KBM-7 (cell line): ENCODE measurements at regions not wholly inside any gene's neighbourhood (a gene's known extent, or its start where the extent isn't known, plus 50 kb on each side); places are given as distances from the start of the nearest gene placed in this dataset.

Experiments
- DNase-seq: peaks from one replicate; pipeline ENCODE4 v3.0.0-alpha.2; 2015
- in situ Hi-C: fragments of 300-500 bp; cut with MboI; formaldehyde crosslinking; loops from 2 replicates; pipeline ENCODE4 v1.14.3; 2020; ENCODE audit warnings: low sequenced_read_pairs, low pct_unique_long_range_greater_than_20kb, mixed read lengths

DNA sequence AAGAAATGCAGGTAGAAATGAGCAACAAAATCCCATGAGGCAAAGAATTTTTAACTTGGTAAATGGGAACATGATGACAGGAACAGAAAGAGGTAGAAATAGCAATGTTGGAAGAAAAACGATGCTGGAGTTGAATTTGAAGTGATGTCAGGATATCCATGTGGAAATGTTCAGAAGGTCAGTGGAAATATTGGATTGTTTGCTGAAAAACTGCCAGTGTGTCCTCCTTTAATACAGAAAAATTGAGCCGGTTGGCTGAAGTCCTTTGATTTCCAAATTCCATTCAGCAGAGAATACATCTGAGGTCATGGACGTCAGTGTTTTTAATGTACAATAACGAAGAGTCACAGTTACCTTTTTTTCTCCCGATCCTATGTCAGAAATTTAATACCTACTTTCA is 110.0 kb upstream of the DMAC1 start:
- no peak for DNase-seq
- in situ Hi-C loops: no loop called here

DNA sequence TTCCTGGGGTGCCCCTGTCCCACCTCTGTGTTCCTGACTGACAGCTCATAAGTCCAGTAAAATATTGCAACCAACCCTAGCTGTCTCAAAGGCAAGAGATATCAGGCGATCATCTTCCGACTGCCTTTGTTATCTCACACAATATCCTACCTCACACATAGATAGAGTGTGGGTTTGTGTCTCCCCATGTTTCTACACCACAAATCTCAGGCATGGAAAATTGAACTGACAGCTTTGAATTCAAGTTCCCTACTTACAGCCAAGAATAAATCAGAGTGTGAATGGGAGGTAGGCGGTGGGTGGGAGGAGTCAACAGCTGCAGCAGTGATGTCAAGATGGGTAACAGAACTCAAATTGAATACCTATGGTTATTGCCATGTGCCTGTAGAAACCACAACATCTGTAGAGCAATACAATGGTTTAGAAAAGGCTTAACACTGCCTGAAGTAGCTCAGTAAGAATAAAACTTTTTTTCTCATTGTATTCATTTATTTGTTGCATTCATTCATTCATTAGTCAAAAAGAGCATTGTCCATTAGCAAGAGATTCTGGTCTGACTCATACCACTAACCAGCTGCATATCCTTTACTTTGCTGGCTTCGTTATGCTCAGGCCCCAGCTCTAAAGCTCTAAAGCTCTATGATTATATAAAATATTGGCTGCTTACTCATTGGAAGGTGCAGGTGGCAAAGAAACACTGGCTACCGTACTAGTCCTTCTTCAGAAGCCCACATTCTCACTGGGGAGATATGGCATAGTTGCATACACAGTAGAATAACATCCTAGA is 108.2 kb upstream of the DMAC1 start:
- in situ Hi-C loops: no loop called here
- DNase-seq: no peak

DNA sequence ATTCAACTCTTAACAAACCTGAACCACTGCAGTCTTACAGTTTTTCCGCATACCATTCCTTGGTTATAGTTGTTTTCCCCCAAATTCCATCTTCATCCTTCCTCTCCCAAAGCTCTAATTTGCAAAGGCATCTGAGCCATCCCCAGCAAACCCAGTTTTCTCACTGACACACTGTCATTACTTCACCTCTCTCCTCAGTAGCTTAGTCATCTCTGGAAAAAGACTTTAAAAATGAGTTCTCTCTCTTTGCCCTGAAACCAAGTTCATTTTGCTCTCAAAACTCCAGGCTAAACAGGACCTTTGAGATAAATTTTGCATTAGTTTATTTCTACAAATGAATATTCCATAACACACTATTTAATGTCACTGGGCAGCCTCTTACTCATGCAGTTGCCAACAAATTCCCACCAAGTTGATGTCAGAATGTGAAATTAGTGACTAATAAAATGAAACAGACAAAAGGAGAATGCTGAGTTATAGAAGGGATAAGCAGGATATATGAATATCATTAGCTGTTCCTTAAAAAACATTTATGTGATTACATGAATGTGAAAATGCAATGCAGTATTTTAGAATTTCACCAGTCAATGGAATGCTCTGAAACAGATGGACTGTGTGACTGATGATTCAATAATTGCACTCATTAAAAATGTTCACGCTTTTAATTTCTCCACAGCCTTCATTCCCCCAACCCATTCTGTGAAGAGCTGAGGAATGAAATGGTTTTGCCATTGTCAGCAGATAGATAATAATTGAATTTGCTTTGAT is 107.4 kb upstream of the DMAC1 start:
- in situ Hi-C loops: no loop called here
- no peak for DNase-seq

DNA sequence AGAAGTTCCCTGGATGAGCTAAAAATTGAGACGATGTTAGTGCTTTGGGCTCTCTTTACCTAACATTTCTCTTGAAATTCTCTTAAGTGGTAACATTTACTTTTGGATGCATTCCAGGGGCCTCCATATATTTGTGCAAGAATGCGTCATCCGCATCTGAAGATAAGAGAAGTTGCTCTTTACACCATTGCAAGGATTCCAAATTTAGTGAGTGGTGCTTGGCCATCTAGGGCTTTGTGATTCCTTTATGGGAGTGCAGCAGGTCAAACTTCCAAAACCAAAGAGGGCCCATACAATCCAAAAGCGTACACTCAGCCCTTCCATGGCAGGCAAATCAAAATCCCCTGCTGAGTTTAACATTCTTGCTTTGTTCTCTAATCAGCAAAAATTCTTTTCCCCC is 102.0 kb upstream of the DMAC1 start:
- in situ Hi-C loops: no loop called here
- no peak for DNase-seq

DNA sequence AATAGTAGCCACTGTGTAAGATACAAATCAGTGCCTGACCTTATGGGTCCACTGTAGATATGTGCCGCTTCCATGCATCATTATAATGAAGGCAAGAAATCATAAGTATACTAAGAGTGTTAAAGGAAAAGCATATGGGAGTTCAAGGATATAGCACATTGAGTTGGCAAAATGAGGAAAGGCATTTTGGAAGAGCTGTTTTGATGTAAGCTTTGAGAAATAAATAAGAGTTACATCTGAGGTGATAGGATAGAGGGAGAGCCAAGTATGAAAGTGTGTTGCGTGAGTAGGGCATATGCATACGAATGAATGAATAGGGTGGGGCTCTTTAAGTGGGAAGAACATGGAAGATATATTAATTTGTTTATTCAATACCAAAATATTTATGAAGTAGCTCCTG is 101.0 kb upstream of the DMAC1 start:
- in situ Hi-C loops: no loop called here
- DNase-seq: no peak

DNA sequence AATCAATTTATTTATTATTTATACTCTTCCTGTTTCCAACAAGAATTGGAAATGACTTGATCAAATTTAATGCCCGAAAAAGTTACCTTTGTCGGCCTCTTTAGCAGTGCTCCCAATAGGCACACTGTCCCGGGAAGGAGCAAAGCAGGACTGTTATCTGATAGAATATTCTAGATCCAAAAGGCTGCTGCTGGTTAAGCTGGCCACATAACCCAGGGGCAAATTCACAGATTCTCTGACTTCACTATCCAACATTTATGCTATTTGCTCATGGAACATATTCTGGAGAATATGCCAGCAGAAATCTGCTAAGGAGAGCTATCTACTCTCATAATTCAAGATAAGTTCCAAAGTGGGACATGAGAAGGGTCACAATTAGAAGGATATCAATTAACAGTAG is 100.2 kb upstream of the DMAC1 start:
- no peak for DNase-seq
- in situ Hi-C loops: no loop called here

DNA sequence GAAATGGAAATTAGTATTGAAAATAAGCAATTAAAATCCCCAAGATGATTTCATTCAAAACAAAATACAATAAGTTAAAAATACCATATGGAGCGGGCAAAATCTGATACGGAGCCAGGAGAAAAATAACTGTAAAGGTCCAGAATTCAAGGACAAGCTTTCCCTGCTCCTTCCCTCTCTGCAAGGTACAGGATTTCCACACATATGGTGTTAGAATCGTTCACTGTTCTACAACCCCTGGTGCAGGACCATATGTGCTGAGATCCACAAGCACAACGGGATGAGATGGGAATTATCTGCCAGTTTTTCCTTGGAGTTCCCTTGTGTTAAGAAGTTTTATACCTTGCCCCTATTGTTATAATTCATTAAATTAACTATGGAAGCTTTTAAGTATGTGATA is 94.7 kb upstream of the DMAC1 start:
- no peak for DNase-seq
- in situ Hi-C loops: no loop called here

DNA sequence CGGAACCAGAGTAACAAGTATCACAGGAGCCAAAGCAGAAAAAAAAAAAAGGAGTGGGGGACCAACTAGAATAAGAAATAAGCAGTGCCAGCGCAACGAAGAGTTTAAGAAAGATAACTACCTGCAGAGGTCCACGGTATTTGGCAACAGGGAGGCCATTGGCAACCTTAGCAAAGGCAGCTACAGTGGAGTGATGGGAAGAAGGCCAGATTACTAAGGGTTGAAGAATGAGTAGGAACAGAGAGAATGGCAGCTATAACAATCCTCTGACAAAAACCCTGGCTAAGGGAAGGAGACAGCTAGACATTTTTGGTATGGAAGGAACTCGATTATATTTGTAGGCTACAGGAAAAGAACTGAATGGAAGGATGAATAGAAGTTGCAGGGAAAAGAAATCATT is 93.4 kb upstream of the DMAC1 start:
- no peak for DNase-seq
- in situ Hi-C loops: no loop called here

DNA sequence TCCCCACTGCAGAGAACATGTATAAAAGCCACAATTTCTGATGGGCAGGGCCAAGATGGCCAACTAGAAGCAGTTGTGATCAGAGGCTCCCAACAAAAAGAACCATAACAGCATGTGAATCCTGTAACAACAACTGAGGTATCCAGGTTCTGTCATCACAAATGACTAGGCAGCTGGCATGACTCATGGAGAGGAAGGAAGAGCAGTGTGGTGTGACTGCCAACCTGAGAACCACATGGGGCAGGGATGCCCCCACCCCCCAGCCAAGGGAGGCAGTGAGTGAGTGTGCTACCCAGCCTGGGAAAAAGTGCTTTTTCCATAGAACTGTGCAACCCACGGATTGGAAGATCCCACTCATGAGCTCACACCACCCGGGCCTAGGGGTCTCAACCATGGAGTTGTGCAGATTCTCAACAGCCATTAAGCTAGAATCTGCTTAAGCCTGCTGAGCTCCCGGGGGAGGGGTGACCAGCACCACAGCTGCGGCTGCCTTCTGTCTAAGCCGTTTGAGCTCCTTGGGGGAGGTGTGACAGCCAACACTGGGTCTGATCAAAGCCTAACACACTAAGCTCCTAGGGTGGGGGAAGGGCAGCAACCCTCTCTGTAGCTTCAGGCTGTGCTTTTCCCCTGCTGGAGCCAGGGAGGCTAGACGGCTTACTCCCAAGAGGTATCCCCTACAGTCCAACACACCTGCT is 80.1 kb upstream of the DMAC1 start:
- DNase-seq: no peak
- in situ Hi-C loops: no loop called here

DNA sequence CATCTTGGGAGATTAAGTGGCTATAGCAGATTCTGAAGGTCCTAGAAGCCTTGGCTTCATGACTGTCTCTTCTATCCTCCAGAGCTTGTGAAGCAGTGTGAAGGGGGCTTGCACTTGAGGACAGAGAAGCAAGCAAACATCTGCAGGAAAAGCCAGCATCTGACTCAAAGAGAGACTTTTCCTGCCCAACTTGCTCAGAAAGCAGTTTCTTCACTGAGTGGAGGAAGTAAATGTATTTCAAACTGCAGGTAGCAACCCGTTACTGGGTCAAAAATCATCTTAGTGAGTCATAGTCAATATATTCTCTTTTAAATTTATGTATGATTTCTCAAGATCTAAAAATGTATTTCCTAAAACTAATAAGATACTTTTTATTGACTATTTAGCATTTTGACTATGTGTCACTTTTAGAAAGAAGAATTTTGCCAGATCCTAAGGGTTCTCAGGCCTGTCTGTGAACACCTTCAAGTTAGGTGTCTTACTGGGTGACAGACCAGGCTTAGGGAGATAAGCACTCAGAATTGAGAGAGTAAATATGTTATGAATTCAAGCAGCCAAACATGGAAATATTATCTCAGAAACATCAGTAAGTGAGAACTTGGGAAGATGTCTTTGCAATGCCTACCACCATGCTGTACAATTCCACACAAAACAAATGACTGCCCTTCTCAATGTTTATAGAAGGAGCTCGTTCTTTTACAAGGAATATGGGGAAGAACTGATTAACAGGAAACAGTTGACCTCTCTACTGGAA is 72.6 kb upstream of the DMAC1 start:
- in situ Hi-C loops: no loop called here
- DNase-seq: no peak

DNA sequence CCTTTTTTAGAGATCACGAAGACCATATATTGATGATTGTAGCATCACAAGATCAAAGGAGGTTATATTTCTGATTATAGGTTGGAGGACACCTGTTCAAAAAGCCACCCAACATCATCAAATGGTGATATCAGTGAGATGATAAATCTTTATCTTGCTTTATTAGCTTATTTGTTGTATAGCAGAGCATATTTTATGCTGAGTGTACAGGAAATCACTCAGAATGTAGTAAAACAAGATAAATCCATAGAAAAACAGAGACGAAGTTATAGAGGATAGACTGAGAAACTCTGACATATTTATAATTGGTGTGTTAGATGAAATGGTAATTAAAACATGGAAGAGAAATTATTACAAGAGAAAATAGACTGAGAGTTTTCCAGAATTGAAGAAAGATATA is 69.8 kb upstream of the DMAC1 start:
- DNase-seq: no peak
- in situ Hi-C loops: no loop called here

DNA sequence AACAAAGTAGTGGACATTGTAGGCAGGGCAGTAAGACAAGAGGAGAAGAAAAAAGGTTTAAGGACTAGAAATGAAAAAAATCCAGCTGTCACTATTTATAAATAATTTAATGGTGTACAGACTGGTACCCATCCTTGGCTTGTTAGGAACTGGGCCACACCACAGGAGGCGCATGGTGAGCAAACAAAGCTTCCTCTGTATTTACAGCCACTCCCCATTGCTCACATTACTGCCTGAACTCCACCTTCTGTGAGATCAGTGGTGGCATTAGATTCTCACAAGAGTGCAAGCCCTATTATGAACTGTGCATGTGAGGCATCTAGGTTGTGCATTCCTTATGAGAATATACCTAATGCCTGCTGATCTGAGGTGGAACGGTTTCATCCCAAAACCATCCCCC is 62.6 kb upstream of the DMAC1 start:
- DNase-seq: no peak
- in situ Hi-C loops: no loop called here

DNA sequence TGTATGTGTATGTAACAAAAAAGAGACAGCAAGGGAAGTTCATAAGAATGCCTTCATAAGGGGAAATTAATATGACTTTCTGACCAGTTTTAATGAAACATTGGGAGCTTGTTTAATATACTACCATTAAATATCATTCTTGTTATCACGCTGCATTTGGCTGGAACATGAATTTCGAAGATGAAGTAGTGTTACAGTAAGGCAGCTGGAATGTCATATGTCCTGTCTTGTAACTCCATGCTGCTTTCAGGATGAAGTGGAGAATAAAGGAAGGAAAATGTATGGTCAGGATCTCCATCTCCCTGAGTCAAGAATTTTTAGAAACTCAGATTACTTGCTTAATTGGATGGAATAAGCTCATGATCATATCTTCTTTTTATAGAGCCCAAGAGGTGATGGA is 61.5 kb upstream of the DMAC1 start:
- DNase-seq: no peak
- in situ Hi-C loops: no loop called here

DNA sequence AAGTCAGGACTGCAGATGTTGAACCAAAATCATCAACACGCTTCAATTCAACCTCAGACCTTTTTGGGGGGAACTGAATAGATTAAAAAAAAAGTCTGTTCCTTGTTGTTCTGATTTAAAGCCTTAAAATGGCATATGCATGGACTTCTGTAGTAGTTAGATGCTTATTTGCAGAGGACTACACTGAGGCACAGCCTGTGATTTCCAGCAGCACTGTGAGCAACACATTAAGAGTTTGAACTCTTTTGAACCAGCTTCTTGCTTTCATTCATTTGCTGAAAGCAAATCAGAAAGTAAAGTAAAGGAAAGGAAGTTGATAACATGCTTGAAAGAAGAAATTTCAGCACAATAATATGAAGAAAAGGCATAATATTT is 60.7 kb upstream of the DMAC1 start:
- no peak for DNase-seq
- in situ Hi-C loops: no loop called here

DNA sequence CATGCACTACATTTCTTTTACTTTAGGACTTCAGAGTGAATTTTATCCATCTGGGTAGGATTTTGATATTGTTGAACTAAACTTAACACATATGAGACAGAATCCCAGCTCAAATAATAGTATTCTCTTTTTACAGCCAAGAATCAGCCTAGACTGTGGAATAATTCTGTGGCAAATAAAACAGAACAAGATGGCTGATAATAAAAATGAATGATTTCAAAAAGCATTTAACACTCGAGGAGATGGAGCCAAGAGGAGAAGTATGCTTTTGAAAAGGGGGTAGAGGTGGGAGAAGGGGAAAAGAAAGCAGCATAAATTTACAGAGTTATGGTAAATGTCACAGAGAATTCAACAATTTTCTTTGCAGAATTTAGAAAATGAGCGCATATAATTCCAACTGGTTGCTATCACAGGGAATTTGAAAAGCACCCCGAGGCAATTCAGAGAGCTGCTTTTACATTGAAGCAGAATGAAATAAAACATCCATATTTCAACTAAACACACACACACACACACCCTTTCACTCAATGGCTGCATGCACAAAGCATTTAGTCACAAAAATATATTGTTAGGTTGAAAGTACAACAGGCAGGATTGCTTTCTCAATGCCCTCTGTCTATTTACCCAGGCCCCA is 60.2 kb upstream of the DMAC1 start:
- in situ Hi-C loops: no loop called here
- DNase-seq: no peak

DNA sequence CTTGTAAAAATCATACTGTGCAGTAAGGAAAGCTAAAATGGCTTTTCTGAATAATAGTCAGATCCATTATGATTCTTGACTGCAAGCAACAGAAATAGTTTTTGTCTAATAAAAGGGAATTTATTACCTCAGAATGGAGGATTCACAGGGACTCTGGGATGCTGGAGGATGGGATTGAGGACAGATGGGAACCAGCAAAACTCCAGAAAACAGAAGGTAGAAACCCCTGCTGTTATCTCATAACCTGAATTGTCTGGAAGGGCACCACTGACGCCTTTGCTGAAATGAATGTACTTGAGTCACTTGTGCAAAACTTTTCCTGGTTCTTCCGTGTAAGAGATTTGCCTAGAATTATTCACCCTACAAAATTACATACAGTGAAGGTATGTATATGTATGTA is 58.6 kb upstream of the DMAC1 start:
- DNase-seq: no peak
- in situ Hi-C loops: no loop called here

DNA sequence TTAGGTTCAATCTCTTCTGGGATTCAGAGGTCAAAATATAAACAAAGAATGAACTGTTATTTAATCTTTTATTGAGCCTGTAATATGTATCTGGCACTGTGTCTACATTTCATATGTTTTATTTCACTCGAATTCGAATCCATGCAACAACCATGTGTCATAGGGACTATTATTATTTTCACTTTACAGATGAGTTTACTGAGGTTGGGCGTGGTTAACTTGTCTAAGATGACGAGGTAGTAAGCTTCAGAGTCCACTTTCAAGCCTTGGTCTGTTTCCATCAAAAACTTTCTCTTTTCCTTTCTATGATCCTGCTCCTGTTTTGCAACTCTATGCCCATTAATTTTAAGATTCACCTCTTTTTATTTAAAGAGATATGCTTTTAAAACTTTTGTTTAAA is 55.2 kb upstream of the DMAC1 start:
- in situ Hi-C loops: no loop called here
- DNase-seq: no peak
